Neural cell (in vitro differentiated cells): ENCODE measurements at regions not wholly inside any gene's neighbourhood (a gene's known extent, or its start where the extent isn't known, plus 50 kb on each side); places are given as distances from the start of the nearest gene placed in this dataset.

ENCODE experiments used
- H2AFZ ChIP-seq: fragments of 200-600, 300-800 bp; sonication (generic), shearing (Covaris generic); 2 replicates; pipeline ENCODE4 v1.6.0; 2014; ENCODE audit warnings: low read depth, mild to moderate bottlenecking, antibody characterized with exemption, low read length, moderate library complexity
- H3F3A ChIP-seq: fragments of 200-600 bp; shearing (Covaris generic); 2 replicates; pipeline ENCODE4 v1.6.1; 2016; ENCODE audit warnings: mild to moderate bottlenecking, moderate library complexity, mixed read lengths, antibody characterized with exemption, low read length; ENCODE audit not compliant: insufficient read depth, poor library complexity, severe bottlenecking
- H3K27ac ChIP-seq: fragments of 200-600, 300-800 bp; sonication (generic), shearing (Covaris generic); 2 replicates; pipeline ENCODE4 v1.5.1; 2014; ENCODE audit warnings: mild to moderate bottlenecking, low read length, moderate library complexity
- H3K27me3 ChIP-seq: fragments of 300-800, 200-600 bp; sonication (generic), shearing (Covaris generic); 2 replicates; pipeline ENCODE4 v1.6.0; 2014; ENCODE audit warnings: mild to moderate bottlenecking, low read depth, low read length, moderate library complexity; ENCODE audit not compliant: insufficient read depth
- H3K36me3 ChIP-seq: fragments of 300-800, 200-600 bp; sonication (generic), shearing (Covaris generic); 2 replicates; pipeline ENCODE4 v1.5.1; 2014; ENCODE audit warnings: mild to moderate bottlenecking, antibody characterized with exemption, low read length, moderate library complexity; ENCODE audit not compliant: insufficient read depth
- H3K4me2 ChIP-seq: fragments of 300-800, 200-600 bp; sonication (generic), shearing (Covaris generic); 2 replicates; pipeline ENCODE4 v1.6.0; 2014; ENCODE audit warnings: mild to moderate bottlenecking, low read length
- H3K4me3 ChIP-seq: fragments of 300-800, 200-600 bp; sonication (generic), shearing (Covaris generic); 2 replicates; pipeline ENCODE4 v1.5.1; 2014; ENCODE audit warnings: mild to moderate bottlenecking, low read length, moderate library complexity
- H3K79me2 ChIP-seq: fragments of 200-600 bp; shearing (Covaris generic); replicated peaks from 2 replicates; pipeline ENCODE4 v1.6.0; 2014; ENCODE audit warnings: mild to moderate bottlenecking, low read length, moderate library complexity; ENCODE audit not compliant: insufficient read depth
- H3K9ac ChIP-seq: fragments of 300-800, 200-600 bp; sonication (generic), shearing (Covaris generic); 2 replicates; pipeline ENCODE4 v1.6.1; 2016; ENCODE audit warnings: mild to moderate bottlenecking, low read length, mixed read lengths
- H3K9me2 ChIP-seq: fragments of 200-600 bp; shearing (Covaris generic); 2 replicates; pipeline ENCODE4 v1.6.1; 2016; ENCODE audit warnings: mild to moderate bottlenecking, low read length, mixed read lengths; ENCODE audit not compliant: insufficient read depth
- H3K9me3 ChIP-seq: fragments of 200-600, 300-800 bp; sonication (generic), shearing (Covaris generic); 2 replicates; pipeline ENCODE4 v1.6.1; 2016; ENCODE audit warnings: mild to moderate bottlenecking, mixed run types, low read length, moderate library complexity, mixed read lengths
- H4K20me1 ChIP-seq: fragments of 200-600 bp; shearing (Covaris generic); 2 replicates; pipeline ENCODE4 v1.6.1; 2016; ENCODE audit warnings: mild to moderate bottlenecking, mixed run types; ENCODE audit not compliant: insufficient read depth
- EP300 ChIP-seq: fragments of 450-650 bp; conservative IDR thresholded peaks from 2 replicates; pipeline ENCODE4 v1.6.1; 2014; ENCODE audit warnings: antibody characterized with exemption, mild to moderate bottlenecking, moderate library complexity; ENCODE audit not compliant: poor library complexity, severe bottlenecking
- EZH2 ChIP-seq: fragments of 200-600, 300-800 bp; shearing (Covaris generic), sonication (generic); IDR thresholded peaks from 2 replicates; pipeline ENCODE4 v1.6.1; 2014; ENCODE audit warnings: antibody characterized with exemption, low read length, borderline replicate concordance, mild to moderate bottlenecking; ENCODE audit not compliant: insufficient read depth, poor library complexity, severe bottlenecking
- MXI1 ChIP-seq: fragments of 450-650 bp; conservative IDR thresholded peaks from 2 replicates; pipeline ENCODE4 v1.6.1; 2014; ENCODE audit warnings: antibody characterized with exemption, mild to moderate bottlenecking; ENCODE audit not compliant: poor library complexity, severe bottlenecking
- POLR2AphosphoS5 ChIP-seq: IDR thresholded peaks from 2 replicates; pipeline ENCODE4 v1.6.1; 2012
- REST ChIP-seq: IDR thresholded peaks from 2 replicates; pipeline ENCODE4 v1.6.1; 2012; ENCODE audit warnings: borderline replicate concordance
- TAF1 ChIP-seq: IDR thresholded peaks from 2 replicates; pipeline ENCODE4 v1.6.1; 2012; ENCODE audit warnings: low read depth
- TF ChIP-seq, protein P1 (sequence below): fragments of 450-650 bp; IDR thresholded peaks from 2 replicates; pipeline ENCODE4 v1.5.1; 2014; ENCODE audit warnings: antibody characterized with exemption, mild to moderate bottlenecking, moderate library complexity; ENCODE audit not compliant: poor library complexity, severe bottlenecking

DNA sequence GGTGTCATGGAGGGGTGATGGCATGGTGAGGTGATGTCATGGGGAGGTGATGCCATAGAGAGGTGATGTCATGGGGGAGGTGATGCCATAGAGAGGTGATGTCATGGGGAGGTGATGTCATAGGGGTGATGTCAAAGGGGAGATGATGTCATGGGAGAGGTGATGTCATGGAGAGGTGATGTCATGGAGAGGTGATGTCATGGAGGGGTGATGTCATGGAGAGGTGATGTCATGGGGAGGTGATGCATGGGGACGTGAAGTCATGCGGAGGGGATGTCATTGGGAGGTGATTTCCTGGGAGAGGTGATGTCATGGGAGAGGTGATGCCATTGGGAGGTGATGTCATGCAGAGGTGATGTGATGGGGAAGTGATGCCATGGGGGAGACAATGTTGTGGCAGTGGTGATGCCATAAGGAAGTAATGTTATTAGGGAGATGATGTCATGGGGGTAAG lies 92.1 kb upstream of the C1orf174 start:
- H3K9me2 ChIP-seq: no peaks in the 10 kb centered on the region

DNA sequence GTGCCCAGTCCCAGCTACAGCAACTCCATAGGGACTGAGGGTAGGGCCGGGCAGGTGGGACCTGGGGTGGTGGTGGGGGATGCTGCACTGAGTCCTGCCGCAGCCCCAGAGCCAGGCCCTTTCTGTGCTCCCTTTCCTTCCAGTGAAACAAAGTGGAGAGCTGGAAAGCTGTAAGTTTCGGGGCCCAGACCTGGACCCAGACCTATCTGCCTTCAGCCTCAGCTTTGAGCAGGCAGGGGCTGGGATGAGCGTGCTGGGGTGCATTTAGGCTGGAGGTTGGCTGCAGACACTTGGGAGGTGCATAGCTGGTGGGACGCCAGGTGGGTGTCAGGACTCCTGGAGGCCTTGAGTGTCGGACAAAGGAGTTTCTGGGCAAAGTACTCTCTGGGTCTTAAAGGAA lies 92.7 kb upstream of the C1orf174 start:
- no peak overlapping the region for H3K4me2 ChIP-seq
- no peak overlapping the region for H3K4me3 ChIP-seq
- H3K9ac ChIP-seq: no peak overlapping the region
- no peaks in the 10 kb centered on the region for H3K27me3 ChIP-seq
- H3F3A ChIP-seq: no peaks in the 10 kb centered on the region
- H3K9me3 ChIP-seq: no peaks in the 10 kb centered on the region
- no peaks in the 10 kb centered on the region for H3K9me2 ChIP-seq
- no peaks in the 10 kb centered on the region for H3K79me2 ChIP-seq
- TF ChIP-seq, protein P1, sequence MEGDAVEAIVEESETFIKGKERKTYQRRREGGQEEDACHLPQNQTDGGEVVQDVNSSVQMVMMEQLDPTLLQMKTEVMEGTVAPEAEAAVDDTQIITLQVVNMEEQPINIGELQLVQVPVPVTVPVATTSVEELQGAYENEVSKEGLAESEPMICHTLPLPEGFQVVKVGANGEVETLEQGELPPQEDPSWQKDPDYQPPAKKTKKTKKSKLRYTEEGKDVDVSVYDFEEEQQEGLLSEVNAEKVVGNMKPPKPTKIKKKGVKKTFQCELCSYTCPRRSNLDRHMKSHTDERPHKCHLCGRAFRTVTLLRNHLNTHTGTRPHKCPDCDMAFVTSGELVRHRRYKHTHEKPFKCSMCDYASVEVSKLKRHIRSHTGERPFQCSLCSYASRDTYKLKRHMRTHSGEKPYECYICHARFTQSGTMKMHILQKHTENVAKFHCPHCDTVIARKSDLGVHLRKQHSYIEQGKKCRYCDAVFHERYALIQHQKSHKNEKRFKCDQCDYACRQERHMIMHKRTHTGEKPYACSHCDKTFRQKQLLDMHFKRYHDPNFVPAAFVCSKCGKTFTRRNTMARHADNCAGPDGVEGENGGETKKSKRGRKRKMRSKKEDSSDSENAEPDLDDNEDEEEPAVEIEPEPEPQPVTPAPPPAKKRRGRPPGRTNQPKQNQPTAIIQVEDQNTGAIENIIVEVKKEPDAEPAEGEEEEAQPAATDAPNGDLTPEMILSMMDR: no peak
- TF ChIP-seq EP300 (no peak), REST (no peak), TAF1 (no peak)
- H4K20me1 ChIP-seq: no peaks in the 10 kb centered on the region
- no peaks in the 10 kb centered on the region for H3K36me3 ChIP-seq
- no peak overlapping the region for H3K27ac ChIP-seq
- H2AFZ ChIP-seq: no peak overlapping the region

More for the DNA sequence above, 92.1 kb upstream of the C1orf174 start:
- H3K9ac ChIP-seq: no peak overlapping the region
- H3K36me3 ChIP-seq: no peaks in the 10 kb centered on the region
- TF ChIP-seq, protein P1: no peak
- no peak for TF ChIP-seq EP300
- TF ChIP-seq EZH2: no peak
- no peak for TF ChIP-seq REST
- TF ChIP-seq POLR2AphosphoS5: no peak
- no peak for TF ChIP-seq MXI1
- no peak for TF ChIP-seq TAF1
- H3K27ac ChIP-seq: no peak overlapping the region
- no peak overlapping the region for H2AFZ ChIP-seq
- H4K20me1 ChIP-seq: no peaks in the 10 kb centered on the region
- H3K9me3 ChIP-seq: no peaks in the 10 kb centered on the region
- H3K4me2 ChIP-seq: no peak overlapping the region
- H3K4me3 ChIP-seq: no peak overlapping the region
- H3F3A ChIP-seq: no peaks in the 10 kb centered on the region
- H3K27me3 ChIP-seq: no peaks in the 10 kb centered on the region
- H3K79me2 ChIP-seq: no peaks in the 10 kb centered on the region
